SU-DHL-6 (cell line): ENCODE measurements at regions not wholly inside any gene's neighbourhood (a gene's known extent, or its start where the extent isn't known, plus 50 kb on each side); places are given as distances from the start of the nearest gene placed in this dataset.
"Not testable (repeated sequence)": the region's sequence is repeated elsewhere in the genome, so short reads cannot be mapped to it uniquely, and the experiment has no call there.

ENCODE experiments used
- H2AFZ ChIP-seq: fragments of 200-600 bp; sonication (generic); 2 replicates; pipeline ENCODE4 v1.6.1; 2014; ENCODE audit warnings: low read depth, mild to moderate bottlenecking, moderate library complexity, mixed read lengths, antibody characterized with exemption, low read length; ENCODE audit not compliant: severe bottlenecking
- H3F3A ChIP-seq: fragments of 200-600 bp; shearing (Covaris generic); 2 replicates; pipeline ENCODE4 v1.6.0; 2016; ENCODE audit warnings: antibody characterized with exemption, mild to moderate bottlenecking; ENCODE audit not compliant: insufficient read depth
- H3K27ac ChIP-seq: fragments of 200-600 bp; sonication (generic); 2 replicates; pipeline ENCODE4 v1.5.1; 2016; ENCODE audit warnings: low read depth, mild to moderate bottlenecking, low read length, moderate library complexity, mixed read lengths
- H3K27me3 ChIP-seq: fragments of 200-600 bp; sonication (generic), shearing (Covaris generic); 2 replicates; pipeline ENCODE4 v1.6.0; 2014; ENCODE audit warnings: mild to moderate bottlenecking, low read length
- H3K36me3 ChIP-seq: fragments of 200-600 bp; sonication (generic); 2 replicates; pipeline ENCODE4 v1.6.1; 2014; ENCODE audit warnings: mild to moderate bottlenecking, low read length, mixed read lengths
- H3K4me2 ChIP-seq: fragments of 300-600, 200-600 bp; shearing (Covaris generic), sonication (generic); 2 replicates; pipeline ENCODE4 v1.6.0; 2014; ENCODE audit warnings: low read length, low read depth, mild to moderate bottlenecking; ENCODE audit not compliant: poor library complexity, severe bottlenecking
- H3K4me3 ChIP-seq: fragments of 200-600 bp; sonication (generic); 2 replicates; pipeline ENCODE4 v1.5.1; 2014; ENCODE audit warnings: antibody characterized with exemption, low read length, mild to moderate bottlenecking, mixed read lengths; ENCODE audit not compliant: insufficient read depth, poor library complexity, severe bottlenecking
- H3K79me2 ChIP-seq: fragments of 200-600 bp; sonication (generic); 2 replicates; pipeline ENCODE4 v1.6.1; 2014; ENCODE audit warnings: mild to moderate bottlenecking, low read length, moderate library complexity; ENCODE audit not compliant: insufficient read depth
- H3K9ac ChIP-seq: fragments of 200-600 bp; sonication (generic); 2 replicates; pipeline ENCODE4 v1.7.0; 2014; ENCODE audit warnings: mild to moderate bottlenecking, low read length
- H3K9me2 ChIP-seq: fragments of 200-600 bp; sonication (generic); replicated peaks from 2 replicates; pipeline ENCODE4 v1.6.1; 2014; ENCODE audit warnings: low read length; ENCODE audit not compliant: insufficient read depth
- H3K9me3 ChIP-seq: fragments of 200-600 bp; sonication (generic); 2 replicates; pipeline ENCODE4 v1.6.1; 2014; ENCODE audit warnings: low read length, mixed read lengths; ENCODE audit not compliant: insufficient read depth
- H4K20me1 ChIP-seq: fragments of 200-600 bp; sonication (generic); 2 replicates; pipeline ENCODE4 v1.6.1; 2014; ENCODE audit warnings: low read depth, mild to moderate bottlenecking, antibody characterized with exemption, low read length, moderate library complexity, mixed read lengths
- CTCF ChIP-seq: fragments of 200-600 bp; sonication (generic); IDR thresholded peaks from one replicate; pipeline ENCODE4 v1.5.1; 2017; ENCODE audit warnings: antibody characterized with exemption, mild to moderate bottlenecking, low read length, moderate library complexity; ENCODE audit not compliant: insufficient read depth, poor library complexity, severe bottlenecking
- EZH2phosphoT487 ChIP-seq: fragments of 200-600 bp; sonication (generic), shearing (Covaris generic); conservative IDR thresholded peaks from 2 replicates; pipeline ENCODE4 v1.6.1; 2018; ENCODE audit warnings: mild to moderate bottlenecking, antibody characterized with exemption, low read length, moderate library complexity, mixed read lengths

- no peaks in the 10 kb centered on the region for H3K9me2 ChIP-seq
- no peak overlapping the region for H3K9ac ChIP-seq
Measured at GRCh38 chr12:131366261-131366871, 344.5 kb upstream of the SFSWAP start.

GRCh38 chr12:131367067-131367982 lies 343.6 kb upstream of the SFSWAP start:
- not testable (repeated sequence) for H3F3A ChIP-seq, H3K27me3 ChIP-seq, H3K27ac ChIP-seq, H3K4me3 ChIP-seq, H3K9me3 ChIP-seq, H3K9me2 ChIP-seq, H3K9ac ChIP-seq, H3K4me2 ChIP-seq, H3K79me2 ChIP-seq, H3K36me3 ChIP-seq, H4K20me1 ChIP-seq, H2AFZ ChIP-seq

More at GRCh38 chr12:131366261-131366871, 344.5 kb upstream of the SFSWAP start:
- no peaks in the 10 kb centered on the region for H4K20me1 ChIP-seq
- no peaks in the 10 kb centered on the region for H3F3A ChIP-seq
- no peak overlapping the region for H3K4me2 ChIP-seq
- no peaks in the 10 kb centered on the region; the same call in 1 of the 2 replicates for H3K27me3 ChIP-seq
- TF ChIP-seq EZH2phosphoT487: no peak
- TF ChIP-seq CTCF: no peak
- no peaks in the 10 kb centered on the region for H3K9me3 ChIP-seq
- H3K36me3 ChIP-seq: no peaks in the 10 kb centered on the region
- no peaks in the 10 kb centered on the region for H3K79me2 ChIP-seq
- no peak overlapping the region for H2AFZ ChIP-seq
- H3K4me3 ChIP-seq: no peak overlapping the region
- no peak overlapping the region for H3K27ac ChIP-seq

GRCh38 chr12:131367983-131368667 lies 342.8 kb upstream of the SFSWAP start:
- Histone ChIP-seq H3F3A (no peaks in the 10 kb centered on the region), H3K4me3 (no peak overlapping the region), H3K79me2 (no peaks in the 10 kb centered on the region), H3K9ac (no peak overlapping the region), H4K20me1 (no peaks in the 10 kb centered on the region), H3K4me2 (no peak overlapping the region), H3K27ac (no peak overlapping the region), H3K9me3 (no peaks in the 10 kb centered on the region), H2AFZ (no peak overlapping the region), H3K27me3 (no peaks in the 10 kb centered on the region), H3K9me2 (no peaks in the 10 kb centered on the region), H3K36me3 (no peaks in the 10 kb centered on the region)
- TF ChIP-seq EZH2phosphoT487 (no peak), CTCF (no peak)
